NCI-H748 (cell line): ENCODE measurements at regions not wholly inside any gene's neighbourhood (a gene's known extent, or its start where the extent isn't known, plus 50 kb on each side); places are given as distances from the start of the nearest gene placed in this dataset.

Experiments used
- DNase-seq: peaks from one replicate; lab custom pipeline; 2025; ENCODE audit not compliant: unreplicated experiment; lab: John Stamatoyannopoulos, UW

GRCh38 chrX:124820738-124821137 lies 474.4 kb downstream of the SH2D1A start:
- DNase-seq = no peak

- DNase-seq = peak; percentile 6
Observed at GRCh38 chrX:124827258-124827845, 481.0 kb downstream of the SH2D1A start.

GRCh38 chrX:124829930-124830329 lies 483.6 kb downstream of the SH2D1A start:
- no peak for DNase-seq

GRCh38 chrX:124836786-124837185 lies 482.9 kb upstream of the TEX13C start:
- no peak for DNase-seq

- no peak for DNase-seq
Observed at GRCh38 chrX:124842205-124842604, 477.5 kb upstream of the TEX13C start.

- DNase-seq = no peak
Observed at GRCh38 chrX:124860736-124861135, 458.9 kb upstream of the TEX13C start.

- DNase-seq = no peak
Observed at GRCh38 chrX:124862301-124862700, 457.4 kb upstream of the TEX13C start.

GRCh38 chrX:124863303-124863702 lies 456.4 kb upstream of the TEX13C start:
- no peak for DNase-seq

GRCh38 chrX:124887572-124887971 lies 432.1 kb upstream of the TEX13C start:
- no peak for DNase-seq

GRCh38 chrX:124895947-124896346 lies 423.7 kb upstream of the TEX13C start:
- peak; percentile 16 for DNase-seq

GRCh38 chrX:124902953-124903352 lies 416.7 kb upstream of the TEX13C start:
- no peak for DNase-seq

- no peak for DNase-seq
Observed at GRCh38 chrX:124910611-124911010, 409.1 kb upstream of the TEX13C start.

GRCh38 chrX:124917011-124917410 lies 402.7 kb upstream of the TEX13C start:
- no peak for DNase-seq

- peak; percentile 30 for DNase-seq
Observed at GRCh38 chrX:124925681-124926080, 394.0 kb upstream of the TEX13C start.

GRCh38 chrX:124931241-124931640 lies 388.4 kb upstream of the TEX13C start:
- peak; percentile 87 for DNase-seq

GRCh38 chrX:124931958-124932357 lies 387.7 kb upstream of the TEX13C start:
- no peak for DNase-seq

GRCh38 chrX:124938715-124939114 lies 381.0 kb upstream of the TEX13C start:
- no peak for DNase-seq

- no peak for DNase-seq
Observed at GRCh38 chrX:124940531-124940930, 379.1 kb upstream of the TEX13C start.

GRCh38 chrX:124954402-124954801 lies 365.3 kb upstream of the TEX13C start:
- no peak for DNase-seq

GRCh38 chrX:124960454-124960853 lies 359.2 kb upstream of the TEX13C start:
- no peak for DNase-seq

- no peak for DNase-seq
Observed at GRCh38 chrX:124963717-124964116, 356.0 kb upstream of the TEX13C start, which contains the start of gene TENM1. TENM1 (minus strand) TSS chrX:124963817.

- DNase-seq = no peak
Observed at GRCh38 chrX:124975456-124975855, 344.2 kb upstream of the TEX13C start.

- DNase-seq = no peak
Observed at GRCh38 chrX:124981420-124981819, 338.3 kb upstream of the TEX13C start.
